ENCODE measurements at regions not wholly inside any gene's neighbourhood (a gene's known extent, or its start where the extent isn't known, plus 50 kb on each side); places are given as distances from the start of the nearest gene placed in this dataset.

DNA sequence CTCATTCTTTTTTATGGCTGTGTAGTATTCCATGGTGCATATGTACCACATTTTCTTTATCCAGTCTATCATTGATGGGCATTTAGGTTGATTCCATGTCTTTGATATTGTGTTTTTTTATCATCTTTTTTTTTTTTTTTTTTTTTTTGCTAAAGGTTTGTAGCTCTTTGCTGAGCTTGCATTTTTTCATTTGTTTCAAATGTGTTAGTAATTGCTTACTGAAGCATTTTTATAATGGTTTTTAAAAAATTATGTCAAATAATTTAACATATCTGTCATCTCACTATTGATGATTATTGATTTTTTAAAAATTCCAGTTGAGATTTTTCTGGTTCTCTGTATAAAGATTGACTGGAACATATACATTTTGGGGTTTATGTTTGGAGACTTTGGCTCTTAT is 934.6 kb downstream of the TUSC7 start:
- intact Hi-C loops (cut with DNase I) = no loop called here
- TF ChIP-seq POLR2A (IDR thresholded peaks at IDR 0.05) = no peak
- TF ChIP-seq CTCF (IDR thresholded peaks at IDR 0.05) = no peak
- Histone ChIP-seq H3K4me1 (no peaks in the 10 kb centered on the region), H3K27ac (no peak overlapping the region), H3K4me3 (no peak overlapping the region), H3K9me3 (no peaks in the 10 kb centered on the region), H3K36me3 (no peaks in the 10 kb centered on the region), H3K27me3 (no peaks in the 10 kb centered on the region)
- DNase-seq (no peak), ATAC-seq (no peak)

GRCh38 chr3:117645561-117646242 is 936.1 kb downstream of the TUSC7 start:
- no peak overlapping the region for H3K4me3 ChIP-seq
- ATAC-seq = no peak
- H3K27me3 ChIP-seq = no peaks in the 10 kb centered on the region
- H3K27ac ChIP-seq = no peak overlapping the region
- no peaks in the 10 kb centered on the region for H3K36me3 ChIP-seq
- intact Hi-C loops (cut with DNase I) = no loop called here
- WGBS (ENCODE audit: insufficient coverage, low coverage, low lambda C conversion rate, missing lambda C conversion rate) = 85% methylated on average over 4 of the region's 4 CpGs
- TF ChIP-seq CTCF (IDR thresholded peaks at IDR 0.05) (no peak), POLR2A (IDR thresholded peaks at IDR 0.05) (no peak)
- no peaks in the 10 kb centered on the region for H3K4me1 ChIP-seq
- H3K9me3 ChIP-seq = no peaks in the 10 kb centered on the region
- DNase-seq = no peak

DNA sequence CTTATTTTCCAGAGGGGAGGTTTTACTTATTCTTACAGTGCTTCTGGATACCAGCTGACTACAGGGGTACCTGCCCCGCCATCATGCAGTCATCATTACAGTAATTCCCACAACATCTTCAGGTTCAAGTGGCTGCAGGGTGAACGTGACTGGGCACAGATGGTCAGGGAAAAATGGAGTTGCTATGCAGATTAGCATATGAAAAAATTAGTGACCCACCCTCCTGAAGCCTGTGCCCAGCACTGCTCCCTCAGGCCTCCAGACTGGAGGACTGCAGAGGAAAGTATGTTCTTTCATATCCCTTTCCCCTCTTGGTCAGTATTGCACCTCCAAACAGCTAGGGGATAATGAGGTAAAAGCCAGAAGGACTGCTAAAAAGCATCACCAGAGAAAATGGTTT is 937.9 kb downstream of the TUSC7 start:
- intact Hi-C loops (cut with DNase I) = no loop called here
- H3K4me1 ChIP-seq = no peaks in the 10 kb centered on the region
- H3K4me3 ChIP-seq = no peak overlapping the region
- H3K36me3 ChIP-seq = no peaks in the 10 kb centered on the region
- no peak for ATAC-seq
- no peak for DNase-seq
- TF ChIP-seq POLR2A (IDR thresholded peaks at IDR 0.05) (no peak), CTCF (IDR thresholded peaks at IDR 0.05) (no peak)
- H3K27me3 ChIP-seq = no peaks in the 10 kb centered on the region
- WGBS (ENCODE audit: insufficient coverage, low coverage, low lambda C conversion rate, missing lambda C conversion rate) = 54% methylated on average over 2 of the region's 2 CpGs
- H3K9me3 ChIP-seq = no peaks in the 10 kb centered on the region
- H3K27ac ChIP-seq = no peak overlapping the region

DNA sequence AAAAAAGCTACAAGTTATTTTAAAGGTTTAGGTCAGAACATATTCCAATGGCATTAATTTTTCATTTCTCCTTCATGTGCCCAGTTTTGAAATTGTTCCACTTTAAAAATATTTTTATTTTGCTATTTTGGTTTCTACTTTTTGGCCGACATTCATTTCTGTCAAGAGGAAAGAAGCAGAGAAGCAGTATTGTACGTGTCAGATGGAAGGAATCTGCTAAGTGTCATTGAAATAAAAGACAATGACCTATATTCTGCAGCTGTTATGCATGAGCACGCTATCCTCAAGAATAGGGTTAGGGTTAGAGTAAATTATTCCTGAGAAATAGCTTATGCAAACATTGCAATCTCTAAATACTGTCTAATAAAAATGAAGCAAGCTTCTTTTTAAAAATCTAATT is 941.7 kb downstream of the TUSC7 start:
- Histone ChIP-seq H3K4me1 (no peaks in the 10 kb centered on the region), H3K27ac (no peak overlapping the region), H3K27me3 (no peaks in the 10 kb centered on the region), H3K36me3 (no peaks in the 10 kb centered on the region), H3K9me3 (no peaks in the 10 kb centered on the region), H3K4me3 (no peak overlapping the region)
- no peak for TF ChIP-seq CTCF (IDR thresholded peaks at IDR 0.05)
- TF ChIP-seq POLR2A (IDR thresholded peaks at IDR 0.05) = no peak
- DNase-seq = no peak
- intact Hi-C loops (cut with DNase I) = no loop called here
- whole genome bisulfite sequencing (ENCODE audit: insufficient coverage, low coverage, low lambda C conversion rate, missing lambda C conversion rate) = 35% methylated on average over 3 of the region's 3 CpGs
- ATAC-seq = no peak

DNA sequence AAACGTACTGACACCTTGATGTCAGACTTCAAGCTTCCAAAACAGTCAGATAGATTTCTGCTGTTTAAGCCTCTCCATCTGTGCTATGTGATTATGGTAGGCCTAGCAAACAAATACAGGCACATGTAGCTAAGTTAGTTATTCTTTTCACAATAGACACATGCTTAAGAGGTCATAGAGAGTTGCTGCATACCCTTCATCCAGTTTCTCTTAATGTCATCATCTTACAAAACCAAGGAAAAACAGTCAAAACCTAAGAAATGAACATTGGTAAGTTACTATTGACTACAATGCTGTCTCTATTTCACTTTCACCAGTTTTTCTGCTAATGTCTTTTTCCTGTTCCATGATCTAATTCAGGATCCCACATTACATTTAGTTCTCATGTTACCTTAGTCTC is 946.8 kb downstream of the TUSC7 start:
- no peak overlapping the region for H3K4me3 ChIP-seq
- DNase-seq = no peak
- 60% methylated on average over 1 of the region's 1 CpG for WGBS (ENCODE audit: insufficient coverage, low coverage, low lambda C conversion rate, missing lambda C conversion rate)
- H3K27me3 ChIP-seq = no peaks in the 10 kb centered on the region
- TF ChIP-seq CTCF (IDR thresholded peaks at IDR 0.05) = no peak
- TF ChIP-seq POLR2A (IDR thresholded peaks at IDR 0.05) = no peak
- no peaks in the 10 kb centered on the region for H3K36me3 ChIP-seq
- ATAC-seq = no peak
- intact Hi-C loops (cut with DNase I) = no loop called here
- no peak overlapping the region for H3K27ac ChIP-seq
- no peaks in the 10 kb centered on the region for H3K4me1 ChIP-seq
- H3K9me3 ChIP-seq = no peaks in the 10 kb centered on the region

Data from right lobe of liver (tissue), 6 donors.